BE2C (cell line): ENCODE measurements at regions not wholly inside any gene's neighbourhood (a gene's known extent, or its start where the extent isn't known, plus 50 kb on each side); places are given as distances from the start of the nearest gene placed in this dataset.
"Not testable (repeated sequence)": the region's sequence is repeated elsewhere in the genome, so short reads cannot be mapped to it uniquely, and the experiment has no call there.

Experiments used
- DNase-seq: peaks from one replicate; pipeline ENCODE4 v3.0.0-alpha.2; 2020
- H3K27me3 ChIP-seq: fragments of 250-450 bp; sonication (Bioruptor Pico); 2 replicates; pipeline ENCODE4 v1.5.1; 2020; ENCODE audit warnings: mild to moderate bottlenecking
- H3K36me3 ChIP-seq: fragments of 250-450 bp; sonication (Bioruptor Pico); 2 replicates; pipeline ENCODE4 v1.5.1; 2020; ENCODE audit warnings: mild to moderate bottlenecking
- H3K4me1 ChIP-seq: fragments of 250-450 bp; sonication (Bioruptor Pico); 2 replicates; pipeline ENCODE4 v1.5.1; 2020
- H3K4me3 ChIP-seq: 2 replicates; pipeline ENCODE4 v1.5.1; 2011; ENCODE audit warnings: low read depth, low read length
- H3K9me3 ChIP-seq: fragments of 250-450 bp; sonication (Bioruptor Pico); 2 replicates; pipeline ENCODE4 v1.5.1; 2020
- TF ChIP-seq, protein P1 (sequence below): IDR thresholded peaks from 2 replicates; pipeline ENCODE4 v1.5.1; 2012; ENCODE audit warnings: mild to moderate bottlenecking, low read depth, low read length

- not testable (repeated sequence) for H3K4me1 ChIP-seq, H3K4me3 ChIP-seq, H3K36me3 ChIP-seq, H3K27me3 ChIP-seq, H3K9me3 ChIP-seq, DNase-seq
Measured at GRCh38 chr9:40097992-40098391, 742.5 kb downstream of the SPATA31A1 start.

DNA sequence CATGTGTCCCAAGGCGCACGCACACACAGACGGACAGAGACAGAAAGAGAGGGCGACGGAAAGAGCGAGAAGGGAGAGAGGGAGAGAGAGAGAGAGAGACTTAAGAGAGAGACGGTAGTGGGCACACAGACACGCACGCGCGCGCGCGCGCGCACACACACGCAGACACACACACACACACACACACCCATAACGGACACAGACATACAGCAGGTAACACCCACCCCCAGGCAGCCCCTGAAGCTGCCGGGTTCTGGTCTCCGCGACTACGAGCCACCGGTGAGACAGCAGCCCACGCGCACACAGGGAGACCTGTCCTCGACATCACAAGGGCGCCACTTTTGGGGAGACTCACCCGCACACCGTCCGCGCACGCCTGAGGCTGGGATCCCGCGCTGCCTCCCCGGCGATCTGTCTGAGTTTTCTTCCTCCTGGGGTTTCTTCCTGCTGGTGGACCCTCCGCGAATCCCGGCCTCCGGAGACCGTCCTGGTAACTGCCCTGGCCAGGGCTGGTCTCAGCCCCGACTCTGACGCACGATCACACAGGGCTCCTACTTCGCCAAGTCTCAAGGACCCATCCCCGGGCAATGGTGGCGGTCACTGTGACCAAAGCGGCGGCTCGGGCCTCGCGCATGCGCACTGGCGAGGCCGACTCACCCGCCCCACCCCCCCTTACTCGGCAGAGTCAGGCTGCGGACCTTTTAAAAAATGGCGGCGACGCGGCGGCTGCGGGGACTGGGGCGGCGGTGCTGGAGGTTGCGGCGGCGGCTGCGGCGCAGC lies 750.7 kb downstream of the SPATA31A1 start:
- not testable (repeated sequence) for H3K36me3 ChIP-seq, H3K4me1 ChIP-seq, H3K9me3 ChIP-seq, H3K27me3 ChIP-seq
- peak; percentile 6 for DNase-seq
- H3K4me3 ChIP-seq, result peak overlapping the region; percentile 50

DNA sequence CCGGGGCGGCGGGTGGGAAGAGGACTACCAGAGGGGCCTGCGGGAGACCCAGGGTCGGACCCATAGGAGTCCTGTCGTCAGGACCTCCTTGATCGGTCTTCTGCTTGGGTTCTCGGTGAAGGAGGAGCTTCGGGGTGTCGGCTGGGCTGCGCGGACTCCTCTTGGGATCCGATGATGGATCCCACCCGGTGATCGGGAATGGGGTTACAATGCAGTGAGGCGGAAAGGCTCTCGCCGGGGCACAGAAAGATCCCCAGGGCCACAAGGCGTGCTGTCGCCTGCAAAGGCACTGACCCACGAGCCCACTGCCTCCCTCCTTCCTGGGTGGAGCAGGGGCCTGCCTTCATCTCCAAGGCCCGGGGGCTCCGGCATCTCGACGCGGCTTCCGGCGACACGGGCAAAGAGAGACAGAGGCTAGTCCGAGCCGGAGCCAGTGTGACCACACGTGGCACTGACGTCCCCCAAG lies 751.3 kb downstream of the SPATA31A1 start:
- not testable (repeated sequence) for H3K27me3 ChIP-seq, H3K4me3 ChIP-seq, H3K9me3 ChIP-seq, H3K36me3 ChIP-seq, DNase-seq, H3K4me1 ChIP-seq

DNA sequence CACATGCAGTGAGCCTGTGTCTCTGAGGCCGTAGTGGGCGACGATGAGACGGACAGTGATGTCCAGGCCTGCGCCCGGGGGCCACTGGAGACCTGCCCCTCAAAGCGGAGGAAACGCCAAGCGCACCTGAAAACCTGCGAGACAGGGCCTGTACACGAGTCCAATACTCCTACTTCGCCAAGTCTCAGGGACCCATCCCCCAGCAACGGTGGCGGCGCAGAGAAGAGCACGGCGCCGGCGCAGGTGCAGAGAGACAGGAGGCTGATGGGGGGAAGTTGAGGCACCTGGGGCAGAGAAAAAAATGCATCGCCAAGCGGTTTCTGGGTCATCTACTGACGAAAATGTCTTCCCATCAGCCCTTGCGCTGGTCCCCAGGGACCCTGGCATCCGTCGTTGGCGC lies 751.8 kb downstream of the SPATA31A1 start:
- H3K9me3 ChIP-seq, H3K4me3 ChIP-seq, H3K36me3 ChIP-seq, H3K27me3 ChIP-seq, DNase-seq, H3K4me1 ChIP-seq: not testable (repeated sequence)

DNA sequence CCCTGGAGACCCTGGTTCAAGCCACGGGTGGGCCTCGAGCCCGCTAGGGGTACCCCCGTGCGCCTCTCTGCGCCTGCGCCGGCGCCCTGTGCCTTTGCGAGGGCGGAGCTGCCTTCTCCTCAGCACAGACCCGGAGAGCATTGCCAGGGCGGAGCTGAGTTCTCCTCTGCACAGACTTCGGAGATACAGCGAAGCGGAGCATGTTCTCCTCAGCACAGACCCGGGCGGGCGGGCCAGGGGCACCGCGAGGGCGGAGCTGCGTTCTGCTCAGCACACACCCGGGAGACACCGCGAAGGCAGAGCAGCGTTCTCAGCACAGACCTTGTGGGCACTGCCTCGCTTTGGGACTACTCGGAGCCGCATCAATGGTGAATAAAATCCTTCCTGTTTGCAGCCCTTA lies 753.0 kb downstream of the SPATA31A1 start:
- H3K27me3 ChIP-seq, H3K4me1 ChIP-seq, H3K9me3 ChIP-seq, DNase-seq, H3K36me3 ChIP-seq, H3K4me3 ChIP-seq: not testable (repeated sequence)

- H3K36me3 ChIP-seq, H3K9me3 ChIP-seq, H3K27me3 ChIP-seq, H3K4me3 ChIP-seq, DNase-seq, H3K4me1 ChIP-seq: not testable (repeated sequence)
Measured at GRCh38 chr9:40110751-40111150, 755.3 kb downstream of the SPATA31A1 start.

GRCh38 chr9:40111571-40111970 lies 756.1 kb downstream of the SPATA31A1 start:
- H3K9me3 ChIP-seq, H3K27me3 ChIP-seq, H3K4me3 ChIP-seq, DNase-seq, H3K4me1 ChIP-seq, H3K36me3 ChIP-seq: not testable (repeated sequence)

DNA sequence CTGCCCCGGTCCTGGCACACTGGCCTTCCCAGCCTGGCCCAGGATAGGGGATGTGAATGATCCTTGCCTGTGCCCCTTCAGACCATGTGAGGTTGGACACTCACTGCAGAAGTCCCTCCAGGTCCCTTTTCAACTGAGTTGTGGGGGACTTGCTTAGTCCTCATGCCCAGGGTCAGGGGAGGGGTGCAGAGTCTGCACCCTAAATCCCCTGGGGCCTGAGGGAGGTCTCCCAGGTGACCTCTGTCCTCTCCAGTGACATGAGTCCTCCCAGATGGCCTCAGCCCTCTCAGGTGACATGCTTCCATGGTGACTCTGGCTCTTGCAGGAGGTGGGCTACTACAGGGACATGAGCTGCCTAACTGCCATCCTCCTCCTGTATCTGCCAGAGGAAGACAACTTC lies 775.1 kb downstream of the SPATA31A1 start:
- H3K4me3 ChIP-seq, H3K27me3 ChIP-seq: not testable (repeated sequence)

GRCh38 chr9:40169204-40169603 lies 813.7 kb downstream of the SPATA31A1 start:
- H3K36me3 ChIP-seq, DNase-seq: not testable (repeated sequence)

More for the DNA sequence above, 775.1 kb downstream of the SPATA31A1 start:
- H3K4me1 ChIP-seq, H3K9me3 ChIP-seq, H3K36me3 ChIP-seq, DNase-seq: not testable (repeated sequence)

GRCh38 chr9:40173316-40173715 lies 817.8 kb downstream of the SPATA31A1 start:
- H3K9me3 ChIP-seq, DNase-seq, H3K36me3 ChIP-seq, H3K4me3 ChIP-seq, H3K27me3 ChIP-seq, H3K4me1 ChIP-seq: not testable (repeated sequence)

More at GRCh38 chr9:40169204-40169603, 813.7 kb downstream of the SPATA31A1 start:
- H3K4me1 ChIP-seq, H3K4me3 ChIP-seq, H3K27me3 ChIP-seq, H3K9me3 ChIP-seq: not testable (repeated sequence)

DNA sequence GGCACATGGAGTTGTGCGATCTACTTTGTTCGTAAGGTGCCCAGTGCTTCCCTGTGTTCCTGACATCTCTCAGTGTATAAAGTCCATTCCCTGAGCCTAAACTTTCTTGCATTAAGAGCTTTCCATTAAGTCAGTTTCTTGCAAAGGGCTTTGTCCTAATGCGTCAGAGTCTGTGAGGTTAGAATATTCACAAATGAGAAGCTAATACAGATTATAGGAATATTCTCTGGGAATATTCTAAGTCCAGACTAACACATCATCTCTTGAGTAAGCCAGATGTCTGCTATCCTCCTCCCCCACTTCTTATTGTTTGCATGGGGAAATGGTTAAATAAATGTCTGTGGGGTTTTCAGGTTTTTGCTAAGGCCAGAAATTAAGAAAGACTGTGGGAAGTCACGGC lies 818.6 kb downstream of the SPATA31A1 start:
- not testable (repeated sequence) for H3K9me3 ChIP-seq, H3K4me3 ChIP-seq, H3K4me1 ChIP-seq, DNase-seq, H3K27me3 ChIP-seq, H3K36me3 ChIP-seq

GRCh38 chr9:40177403-40177802 lies 821.9 kb downstream of the SPATA31A1 start:
- not testable (repeated sequence) for H3K4me3 ChIP-seq, H3K9me3 ChIP-seq, H3K36me3 ChIP-seq, H3K4me1 ChIP-seq, H3K27me3 ChIP-seq
- DNase-seq, result peak; percentile 45
- TF ChIP-seq, protein P1, sequence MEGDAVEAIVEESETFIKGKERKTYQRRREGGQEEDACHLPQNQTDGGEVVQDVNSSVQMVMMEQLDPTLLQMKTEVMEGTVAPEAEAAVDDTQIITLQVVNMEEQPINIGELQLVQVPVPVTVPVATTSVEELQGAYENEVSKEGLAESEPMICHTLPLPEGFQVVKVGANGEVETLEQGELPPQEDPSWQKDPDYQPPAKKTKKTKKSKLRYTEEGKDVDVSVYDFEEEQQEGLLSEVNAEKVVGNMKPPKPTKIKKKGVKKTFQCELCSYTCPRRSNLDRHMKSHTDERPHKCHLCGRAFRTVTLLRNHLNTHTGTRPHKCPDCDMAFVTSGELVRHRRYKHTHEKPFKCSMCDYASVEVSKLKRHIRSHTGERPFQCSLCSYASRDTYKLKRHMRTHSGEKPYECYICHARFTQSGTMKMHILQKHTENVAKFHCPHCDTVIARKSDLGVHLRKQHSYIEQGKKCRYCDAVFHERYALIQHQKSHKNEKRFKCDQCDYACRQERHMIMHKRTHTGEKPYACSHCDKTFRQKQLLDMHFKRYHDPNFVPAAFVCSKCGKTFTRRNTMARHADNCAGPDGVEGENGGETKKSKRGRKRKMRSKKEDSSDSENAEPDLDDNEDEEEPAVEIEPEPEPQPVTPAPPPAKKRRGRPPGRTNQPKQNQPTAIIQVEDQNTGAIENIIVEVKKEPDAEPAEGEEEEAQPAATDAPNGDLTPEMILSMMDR, result peak; percentile 23

GRCh38 chr9:40191403-40191802 lies 835.9 kb downstream of the SPATA31A1 start:
- not testable (repeated sequence) for H3K36me3 ChIP-seq, H3K4me1 ChIP-seq, DNase-seq, H3K27me3 ChIP-seq, H3K9me3 ChIP-seq, H3K4me3 ChIP-seq

DNA sequence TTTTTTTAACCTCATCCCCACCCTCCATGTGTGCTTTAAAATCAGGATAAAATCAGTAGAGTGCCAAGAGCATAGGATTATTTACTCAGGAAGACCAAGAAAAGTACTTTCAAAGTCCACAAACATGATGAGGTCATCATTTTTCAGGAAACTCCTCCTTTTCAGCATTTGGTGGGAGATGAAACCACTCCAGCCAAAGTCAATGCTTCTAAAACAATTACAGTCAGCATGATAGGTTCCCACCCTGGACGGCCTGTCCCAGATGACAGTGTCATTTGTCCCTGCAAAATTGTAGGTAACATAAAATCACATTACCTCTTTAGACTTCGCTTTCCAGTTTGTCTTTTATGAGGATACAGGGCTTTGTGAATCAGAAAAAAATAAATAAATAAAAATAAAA lies 836.7 kb downstream of the SPATA31A1 start:
- not testable (repeated sequence) for H3K27me3 ChIP-seq, H3K9me3 ChIP-seq, H3K36me3 ChIP-seq, H3K4me3 ChIP-seq, H3K4me1 ChIP-seq, DNase-seq

DNA sequence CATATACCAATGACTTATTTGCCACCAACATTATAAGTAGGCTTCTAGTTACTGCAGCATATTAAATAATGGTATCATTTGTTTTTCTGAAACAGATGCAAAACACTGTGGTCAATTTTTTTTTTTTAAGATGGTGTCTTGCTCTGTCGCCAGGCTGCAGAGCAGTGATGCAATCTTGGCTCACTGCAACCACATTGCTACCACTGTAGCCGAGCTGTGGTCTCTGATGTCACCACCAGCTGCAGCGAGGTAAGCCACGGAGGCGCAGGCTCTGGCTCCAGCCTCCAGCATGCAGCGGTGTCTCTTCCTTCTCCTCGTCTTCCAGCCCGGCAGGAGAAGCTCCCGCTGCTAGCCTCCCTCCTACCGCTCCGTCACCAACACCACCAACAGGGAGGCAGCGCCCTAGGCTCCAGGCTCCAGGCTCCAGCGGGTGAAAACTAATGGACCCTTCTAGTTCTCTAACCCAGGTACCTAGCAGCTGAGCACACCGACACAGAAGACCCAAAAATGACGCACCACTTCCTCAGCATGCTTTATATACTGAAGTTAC lies 840.8 kb downstream of the SPATA31A1 start:
- H3K9me3 ChIP-seq, DNase-seq, H3K4me1 ChIP-seq: not testable (repeated sequence)

More for the DNA sequence above, 840.8 kb downstream of the SPATA31A1 start:
- H3K27me3 ChIP-seq, H3K36me3 ChIP-seq, H3K4me3 ChIP-seq: not testable (repeated sequence)
